ENCODE measurements at regions not wholly inside any gene's neighbourhood (a gene's known extent, or its start where the extent isn't known, plus 50 kb on each side); places are given as distances from the start of the nearest gene placed in this dataset.
A peak's percentile ranks its signal among the peaks of the same experiment; 100 is the strongest.

DNA sequence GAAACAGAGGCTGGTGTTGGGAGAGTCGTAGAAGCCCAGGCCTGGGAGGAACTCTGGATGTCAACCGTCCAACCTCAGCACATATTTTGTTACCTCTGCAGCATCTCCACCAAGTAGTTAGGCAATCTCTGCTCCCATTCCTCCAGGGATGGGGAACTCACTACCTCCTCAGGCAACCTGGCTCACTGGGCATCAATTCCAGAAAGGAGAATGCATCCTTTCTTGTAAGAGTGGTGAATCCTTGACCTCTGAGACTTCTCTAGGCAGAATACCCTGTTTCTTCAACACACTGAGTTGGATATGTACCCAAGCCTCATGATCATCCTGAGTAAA lies 136.7 kb upstream of the ZMIZ1 start (continued):
- TF ChIP-seq, protein P1, sequence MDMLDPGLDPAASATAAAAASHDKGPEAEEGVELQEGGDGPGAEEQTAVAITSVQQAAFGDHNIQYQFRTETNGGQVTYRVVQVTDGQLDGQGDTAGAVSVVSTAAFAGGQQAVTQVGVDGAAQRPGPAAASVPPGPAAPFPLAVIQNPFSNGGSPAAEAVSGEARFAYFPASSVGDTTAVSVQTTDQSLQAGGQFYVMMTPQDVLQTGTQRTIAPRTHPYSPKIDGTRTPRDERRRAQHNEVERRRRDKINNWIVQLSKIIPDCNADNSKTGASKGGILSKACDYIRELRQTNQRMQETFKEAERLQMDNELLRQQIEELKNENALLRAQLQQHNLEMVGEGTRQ (IDR thresholded peaks at IDR 0.05; ENCODE audit: borderline replicate concordance, low read depth, low read length), result no peak
- no peak for TF ChIP-seq NFIC (IDR thresholded peaks at IDR 0.05; ENCODE audit: borderline replicate concordance)
- TF ChIP-seq MXI1 (IDR thresholded peaks at IDR 0.05; ENCODE audit: low read depth, low read length), result no peak
- no peak for TF ChIP-seq RAD21 (IDR thresholded peaks at IDR 0.05; ENCODE audit: low read length)

DNA sequence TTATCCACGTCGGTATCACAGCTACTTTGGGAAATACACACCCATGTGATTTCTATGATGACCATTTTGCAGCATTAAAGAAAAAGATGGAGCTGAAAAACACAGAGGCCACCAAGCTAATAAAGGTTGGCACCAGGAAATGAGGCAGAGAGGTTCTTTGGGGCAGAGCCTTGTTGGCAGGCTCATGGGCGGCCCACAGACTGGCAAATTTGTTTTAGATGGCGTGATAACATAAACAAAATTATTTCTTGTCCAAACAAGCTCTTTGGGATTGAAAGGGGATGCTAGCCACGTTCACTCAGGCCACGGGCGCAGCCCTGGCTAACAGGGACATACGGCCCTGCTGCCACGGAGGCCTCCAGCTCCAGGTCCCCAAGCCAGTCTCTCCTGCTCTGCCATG lies 135.9 kb upstream of the ZMIZ1 start:
- Histone ChIP-seq H3K27me3 (ENCODE audit: insufficient read depth) (no peaks in the 10 kb centered on the region), H3K4me1 (ENCODE audit: control insufficient read depth in 1 of 2, insufficient read depth in 2 of 2, low read depth in 1 of 2, low read length in 1 of 2) (peaks cover 22 to 54% of the 10 kb centered on the region in 2 experiments), H3K27ac (ENCODE audit: low read depth in 2 of 2, low read length in 1 of 2) (peak overlapping the region; percentile 83 to 96), H4K20me1 (ENCODE audit: insufficient read depth) (no peaks in the 10 kb centered on the region), H3K9me3 (no peaks in the 10 kb centered on the region), H3K36me3 (replicated peaks in 1 of 2; ENCODE audit: control insufficient read depth in 1 of 2, insufficient read depth in 2 of 2, low read length in 1 of 2) (no peaks in the 10 kb centered on the region), H3K4me2 (peak overlapping the region; percentile 41; the same call in 1 of the 2 replicates), H3K9ac (no peak overlapping the region; the same call in 1 of the 2 replicates), H3K4me3 (ENCODE audit: low read depth in 2 of 2, low read length in 1 of 2) (no peak overlapping the region), H3F3A (replicated peaks; ENCODE audit: insufficient read depth) (peaks cover 17% of the 10 kb centered on the region), H2AFZ (ENCODE audit: low read depth) (no peak overlapping the region), H3K79me2 (ENCODE audit: insufficient read depth) (no peaks in the 10 kb centered on the region), H3K9me2 (no peaks in the 10 kb centered on the region)
- DNase-seq, result no peak
- WGBS (ENCODE audit: low lambda C conversion rate), result 94% methylated on average over 9 of the region's 9 CpGs
- TF ChIP-seq GATA2 (CRISPR knock-in tag; IDR thresholded peaks at IDR 0.05) (0 out of 2 replicates have a peak, but pooled peaks have one; percentile 7), FOSL2 (IDR thresholded peaks at IDR 0.05; ENCODE audit: borderline replicate concordance, low read depth) (no peak)
- CTCF ChIA-PET, result interaction anchor here (0.6 to 1.2 kb wide), 3 partner anchors 196 to 766 kb away, joined by 3 to 4 read pairs (median 3); no protein-coding TSS in a partner anchor
- POLR2A ChIA-PET, result interaction anchor here (1.2 kb wide), 1 partner anchor 32 kb away, joined by 3 read pairs; no protein-coding TSS in a partner anchor

DNA sequence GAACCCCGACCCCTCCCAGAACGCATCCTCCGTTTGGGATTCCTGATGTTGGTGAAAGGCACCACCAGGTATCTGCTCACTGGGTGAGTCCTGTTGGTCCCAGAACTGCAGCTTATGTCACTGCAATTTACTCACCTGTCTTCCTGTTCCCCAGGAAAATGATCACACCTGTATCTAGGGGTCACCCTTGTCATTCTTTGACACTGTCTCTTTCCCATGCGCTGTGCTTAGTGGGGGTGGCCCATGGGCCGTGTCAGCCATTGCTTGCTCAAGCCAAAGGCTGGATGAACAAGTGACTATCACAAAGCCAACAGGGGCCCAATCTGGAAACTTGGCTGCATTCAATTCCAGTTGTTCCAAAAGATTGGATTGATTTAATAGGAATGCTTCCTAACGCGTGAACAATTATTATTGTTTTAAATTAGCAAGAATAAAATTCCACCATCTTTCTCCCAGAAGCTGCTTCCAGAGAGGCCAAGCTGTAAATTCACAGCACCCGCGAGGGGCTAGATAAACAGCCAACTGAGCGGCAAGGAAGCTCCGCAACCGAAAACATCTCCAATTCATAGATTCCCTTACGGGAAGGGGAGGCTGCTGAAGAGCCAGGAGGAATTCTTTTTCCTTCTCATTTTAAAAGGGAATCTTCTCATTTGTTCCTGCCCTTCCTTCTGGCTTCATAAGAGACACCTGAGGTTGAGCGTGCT lies 134.8 kb upstream of the ZMIZ1 start:
- no peaks in the 10 kb centered on the region for H3K9me3 ChIP-seq
- CTCF ChIA-PET, result interaction anchor here (1.2 kb wide), 1 partner anchor 197 kb away, joined by 3 read pairs; no protein-coding TSS in a partner anchor
- no peak overlapping the region for H3K4me3 ChIP-seq (ENCODE audit: low read depth in 2 of 2, low read length in 1 of 2)
- POLR2A ChIA-PET, result no interaction called here
- H3K27me3 ChIP-seq (ENCODE audit: insufficient read depth), result no peaks in the 10 kb centered on the region
- no peaks in the 10 kb centered on the region for H3K9me2 ChIP-seq
- H3K36me3 ChIP-seq (replicated peaks in 1 of 2; ENCODE audit: control insufficient read depth in 1 of 2, insufficient read depth in 2 of 2, low read length in 1 of 2), result no peaks in the 10 kb centered on the region
- 94% methylated on average over 14 of the region's 14 CpGs for WGBS (ENCODE audit: low lambda C conversion rate)
- TF ChIP-seq POLR2AphosphoS5 (IDR thresholded peaks at IDR 0.05; ENCODE audit: low read depth, low read length), result no peak
- no peak for TF ChIP-seq FOSL2 (IDR thresholded peaks at IDR 0.05; ENCODE audit: borderline replicate concordance, low read depth)
- TF ChIP-seq, protein P2, sequence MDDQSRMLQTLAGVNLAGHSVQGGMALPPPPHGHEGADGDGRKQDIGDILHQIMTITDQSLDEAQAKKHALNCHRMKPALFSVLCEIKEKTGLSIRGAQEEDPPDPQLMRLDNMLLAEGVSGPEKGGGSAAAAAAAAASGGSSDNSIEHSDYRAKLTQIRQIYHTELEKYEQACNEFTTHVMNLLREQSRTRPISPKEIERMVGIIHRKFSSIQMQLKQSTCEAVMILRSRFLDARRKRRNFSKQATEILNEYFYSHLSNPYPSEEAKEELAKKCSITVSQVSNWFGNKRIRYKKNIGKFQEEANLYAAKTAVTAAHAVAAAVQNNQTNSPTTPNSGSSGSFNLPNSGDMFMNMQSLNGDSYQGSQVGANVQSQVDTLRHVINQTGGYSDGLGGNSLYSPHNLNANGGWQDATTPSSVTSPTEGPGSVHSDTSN (IDR thresholded peaks at IDR 0.05), result no peak
- no peak for TF ChIP-seq ELF1 (IDR thresholded peaks at IDR 0.05)
- TF ChIP-seq, protein P1 (IDR thresholded peaks at IDR 0.05; ENCODE audit: borderline replicate concordance, low read depth, low read length), result no peak
- no peak for TF ChIP-seq FOXJ3 (CRISPR knock-in tag; IDR thresholded peaks at IDR 0.05)
- TF ChIP-seq RCOR1 (IDR thresholded peaks at IDR 0.05; ENCODE audit: low read length), result no peak
- TF ChIP-seq GATA2 (CRISPR knock-in tag; IDR thresholded peaks at IDR 0.05), result no peak
- no peak for TF ChIP-seq NRF1 (IDR thresholded peaks at IDR 0.05; ENCODE audit: low read depth, low read length)
- TF ChIP-seq RXRA (IDR thresholded peaks at IDR 0.05; ENCODE audit: borderline replicate concordance, low read depth), result no peak
- TF ChIP-seq, protein P3, sequence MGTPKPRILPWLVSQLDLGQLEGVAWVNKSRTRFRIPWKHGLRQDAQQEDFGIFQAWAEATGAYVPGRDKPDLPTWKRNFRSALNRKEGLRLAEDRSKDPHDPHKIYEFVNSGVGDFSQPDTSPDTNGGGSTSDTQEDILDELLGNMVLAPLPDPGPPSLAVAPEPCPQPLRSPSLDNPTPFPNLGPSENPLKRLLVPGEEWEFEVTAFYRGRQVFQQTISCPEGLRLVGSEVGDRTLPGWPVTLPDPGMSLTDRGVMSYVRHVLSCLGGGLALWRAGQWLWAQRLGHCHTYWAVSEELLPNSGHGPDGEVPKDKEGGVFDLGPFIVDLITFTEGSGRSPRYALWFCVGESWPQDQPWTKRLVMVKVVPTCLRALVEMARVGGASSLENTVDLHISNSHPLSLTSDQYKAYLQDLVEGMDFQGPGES (IDR thresholded peaks at IDR 0.05; ENCODE audit: low read depth, low read length), result no peak
- no peak for TF ChIP-seq GABPA (IDR thresholded peaks at IDR 0.05; ENCODE audit: low read depth)
- TF ChIP-seq EZH2phosphoT487 (IDR thresholded peaks at IDR 0.05; ENCODE audit: borderline replicate concordance, low read depth), result no peak
- no peak for TF ChIP-seq TAF1 (IDR thresholded peaks at IDR 0.05; ENCODE audit: borderline replicate concordance, low read depth, low read length)
- H3K9ac ChIP-seq, result no peak overlapping the region
- no peak overlapping the region for H2AFZ ChIP-seq (ENCODE audit: low read depth)
- H3K27ac ChIP-seq (ENCODE audit: low read depth in 2 of 2, low read length in 1 of 2), result no peak overlapping the region; a peak in 1 of 4 replicates
- peaks cover 22 to 62% of the 10 kb centered on the region in 2 experiments for H3K4me1 ChIP-seq (ENCODE audit: control insufficient read depth in 1 of 2, insufficient read depth in 2 of 2, low read depth in 1 of 2, low read length in 1 of 2)
- H3K4me2 ChIP-seq, result no peak overlapping the region
- H3F3A ChIP-seq (replicated peaks; ENCODE audit: insufficient read depth), result peaks cover 17% of the 10 kb centered on the region
- no peaks in the 10 kb centered on the region for H3K79me2 ChIP-seq (ENCODE audit: insufficient read depth)
- DNase-seq, result no peak
- no peaks in the 10 kb centered on the region for H4K20me1 ChIP-seq (ENCODE audit: insufficient read depth)
